ENCODE measurements at regions not wholly inside any gene's neighbourhood (a gene's known extent, or its start where the extent isn't known, plus 50 kb on each side); places are given as distances from the start of the nearest gene placed in this dataset.
A peak's percentile ranks its signal among the peaks of the same experiment; 100 is the strongest.

- H3K4me1 ChIP-seq (ENCODE audit: control insufficient read depth, insufficient read depth, low read length, unreplicated experiment), result peaks cover 85% of the 10 kb centered on the region
- H3K27ac ChIP-seq (ENCODE audit: low read depth, low read length), result peak overlapping the region; percentile 99
- no peaks in the 10 kb centered on the region for H3K27me3 ChIP-seq (ENCODE audit: insufficient read depth, low read length)
- H3K4me3 ChIP-seq (ENCODE audit: low read depth, low read length), result no peak overlapping the region
- no peaks in the 10 kb centered on the region for H3K36me3 ChIP-seq (ENCODE audit: insufficient read depth, low read length)
- no peaks in the 10 kb centered on the region for H3K79me2 ChIP-seq (ENCODE audit: control insufficient read depth, insufficient read depth, low read length, unreplicated experiment)
- H2AFZ ChIP-seq (ENCODE audit: low read length, unreplicated experiment), result no peak overlapping the region
Measured at GRCh38 chr12:46558677-46559076, 186.1 kb upstream of the SLC38A2 start.

GRCh38 chr12:46557539-46558373 is 185.2 kb upstream of the SLC38A2 start:
- H3K4me1 ChIP-seq (ENCODE audit: control insufficient read depth, insufficient read depth, low read length, unreplicated experiment), result peaks cover 85% of the 10 kb centered on the region
- no peaks in the 10 kb centered on the region for H3K79me2 ChIP-seq (ENCODE audit: control insufficient read depth, insufficient read depth, low read length, unreplicated experiment)
- peak overlapping the region; percentile 16; the same call in 1 of the 2 replicates for H3K4me3 ChIP-seq (ENCODE audit: low read depth, low read length)
- no peaks in the 10 kb centered on the region for H3K27me3 ChIP-seq (ENCODE audit: insufficient read depth, low read length)
- H2AFZ ChIP-seq (ENCODE audit: low read length, unreplicated experiment), result peak overlapping the region; percentile 16
- no peaks in the 10 kb centered on the region for H3K36me3 ChIP-seq (ENCODE audit: insufficient read depth, low read length)
- H3K27ac ChIP-seq (ENCODE audit: low read depth, low read length), result peak overlapping the region; percentile 99

- no peaks in the 10 kb centered on the region for H3K27me3 ChIP-seq (ENCODE audit: insufficient read depth, low read length)
- no peaks in the 10 kb centered on the region for H3K79me2 ChIP-seq (ENCODE audit: control insufficient read depth, insufficient read depth, low read length, unreplicated experiment)
- peak overlapping the region; percentile 13 for H3K4me3 ChIP-seq (ENCODE audit: low read depth, low read length)
- peak overlapping the region; percentile 99 for H3K27ac ChIP-seq (ENCODE audit: low read depth, low read length)
- no peak overlapping the region for H2AFZ ChIP-seq (ENCODE audit: low read length, unreplicated experiment)
- peaks cover 79% of the 10 kb centered on the region for H3K4me1 ChIP-seq (ENCODE audit: control insufficient read depth, insufficient read depth, low read length, unreplicated experiment)
- H3K36me3 ChIP-seq (ENCODE audit: insufficient read depth, low read length), result no peaks in the 10 kb centered on the region
Measured at GRCh38 chr12:46556819-46557524, 184.4 kb upstream of the SLC38A2 start.

- Histone ChIP-seq H3K27ac (ENCODE audit: low read depth, low read length) (peak overlapping the region; percentile 99), H3K79me2 (ENCODE audit: control insufficient read depth, insufficient read depth, low read length, unreplicated experiment) (no peaks in the 10 kb centered on the region), H3K4me3 (ENCODE audit: low read depth, low read length) (peak overlapping the region; percentile 66)
Measured at GRCh38 chr12:46556105-46556559, 183.6 kb upstream of the SLC38A2 start.

GRCh38 chr12:46555406-46555852 is 182.9 kb upstream of the SLC38A2 start:
- H3K4me3 ChIP-seq (ENCODE audit: low read depth, low read length), result peak overlapping the region; percentile 66
- H3K79me2 ChIP-seq (ENCODE audit: control insufficient read depth, insufficient read depth, low read length, unreplicated experiment), result no peaks in the 10 kb centered on the region
- H3K27ac ChIP-seq (ENCODE audit: low read depth, low read length), result peak overlapping the region; percentile 99
- H2AFZ ChIP-seq (ENCODE audit: low read length, unreplicated experiment), result no peak overlapping the region
- no peaks in the 10 kb centered on the region for H3K36me3 ChIP-seq (ENCODE audit: insufficient read depth, low read length)
- H3K27me3 ChIP-seq (ENCODE audit: insufficient read depth, low read length), result no peaks in the 10 kb centered on the region
- H3K4me1 ChIP-seq (ENCODE audit: control insufficient read depth, insufficient read depth, low read length, unreplicated experiment), result peaks cover 80% of the 10 kb centered on the region

More at GRCh38 chr12:46556105-46556559, 183.6 kb upstream of the SLC38A2 start:
- H3K4me1 ChIP-seq (ENCODE audit: control insufficient read depth, insufficient read depth, low read length, unreplicated experiment), result peaks cover 79% of the 10 kb centered on the region
- no peaks in the 10 kb centered on the region for H3K36me3 ChIP-seq (ENCODE audit: insufficient read depth, low read length)
- H2AFZ ChIP-seq (ENCODE audit: low read length, unreplicated experiment), result no peak overlapping the region
- no peaks in the 10 kb centered on the region for H3K27me3 ChIP-seq (ENCODE audit: insufficient read depth, low read length)

DNA sequence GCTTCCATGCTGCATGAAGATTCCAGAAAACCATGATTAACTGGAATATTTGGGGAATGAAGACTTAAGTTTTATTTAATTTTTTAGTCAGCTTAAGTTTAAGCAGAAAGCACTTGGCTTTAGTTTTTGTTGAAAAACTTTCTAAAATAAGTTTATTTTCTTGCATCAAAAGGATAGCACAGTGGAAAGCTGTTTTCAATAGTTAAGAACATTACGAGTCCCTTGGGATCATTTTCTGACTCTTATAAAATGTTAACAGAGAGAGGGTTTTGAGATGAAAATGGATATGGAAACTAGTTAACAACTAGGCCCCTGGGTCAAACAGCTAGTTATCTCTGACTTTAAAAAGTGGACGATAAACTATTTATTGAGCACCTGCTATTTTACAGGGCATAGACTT is 181.9 kb upstream of the SLC38A2 start:
- no peak overlapping the region for H3K4me3 ChIP-seq (ENCODE audit: low read depth, low read length)
- H3K79me2 ChIP-seq (ENCODE audit: control insufficient read depth, insufficient read depth, low read length, unreplicated experiment), result no peaks in the 10 kb centered on the region
- H3K27me3 ChIP-seq (ENCODE audit: insufficient read depth, low read length), result no peaks in the 10 kb centered on the region
- no peaks in the 10 kb centered on the region for H3K36me3 ChIP-seq (ENCODE audit: insufficient read depth, low read length)
- peaks cover 80% of the 10 kb centered on the region for H3K4me1 ChIP-seq (ENCODE audit: control insufficient read depth, insufficient read depth, low read length, unreplicated experiment)
- peak overlapping the region; percentile 99 for H3K27ac ChIP-seq (ENCODE audit: low read depth, low read length)
- peak overlapping the region; percentile 24 for H2AFZ ChIP-seq (ENCODE audit: low read length, unreplicated experiment)

GRCh38 chr12:46553911-46554310 is 181.3 kb upstream of the SLC38A2 start:
- no peaks in the 10 kb centered on the region for H3K36me3 ChIP-seq (ENCODE audit: insufficient read depth, low read length)
- no peak overlapping the region for H3K4me3 ChIP-seq (ENCODE audit: low read depth, low read length)
- peaks cover 80% of the 10 kb centered on the region for H3K4me1 ChIP-seq (ENCODE audit: control insufficient read depth, insufficient read depth, low read length, unreplicated experiment)
- H3K79me2 ChIP-seq (ENCODE audit: control insufficient read depth, insufficient read depth, low read length, unreplicated experiment), result no peaks in the 10 kb centered on the region
- H3K27me3 ChIP-seq (ENCODE audit: insufficient read depth, low read length), result no peaks in the 10 kb centered on the region
- no peak overlapping the region for H2AFZ ChIP-seq (ENCODE audit: low read length, unreplicated experiment)
- H3K27ac ChIP-seq (ENCODE audit: low read depth, low read length), result peak overlapping the region; percentile 99

- no peak overlapping the region for H2AFZ ChIP-seq (ENCODE audit: low read length, unreplicated experiment)
- H3K4me3 ChIP-seq (ENCODE audit: low read depth, low read length), result 0 out of 2 replicates have a peak overlapping the region, but pooled peaks have one; percentile 4
- no peaks in the 10 kb centered on the region for H3K27me3 ChIP-seq (ENCODE audit: insufficient read depth, low read length)
- peaks cover 80% of the 10 kb centered on the region for H3K4me1 ChIP-seq (ENCODE audit: control insufficient read depth, insufficient read depth, low read length, unreplicated experiment)
- no peaks in the 10 kb centered on the region for H3K79me2 ChIP-seq (ENCODE audit: control insufficient read depth, insufficient read depth, low read length, unreplicated experiment)
- H3K36me3 ChIP-seq (ENCODE audit: insufficient read depth, low read length), result no peaks in the 10 kb centered on the region
- peak overlapping the region; percentile 99 for H3K27ac ChIP-seq (ENCODE audit: low read depth, low read length)
Measured at GRCh38 chr12:46553266-46553665, 180.7 kb upstream of the SLC38A2 start.

GRCh38 chr12:46550266-46550879 is 177.8 kb upstream of the SLC38A2 start:
- Histone ChIP-seq H2AFZ (ENCODE audit: low read length, unreplicated experiment) (no peak overlapping the region), H3K27ac (ENCODE audit: low read depth, low read length) (peak overlapping the region; percentile 99), H3K79me2 (ENCODE audit: control insufficient read depth, insufficient read depth, low read length, unreplicated experiment) (no peaks in the 10 kb centered on the region), H3K27me3 (ENCODE audit: insufficient read depth, low read length) (no peaks in the 10 kb centered on the region), H3K4me1 (ENCODE audit: control insufficient read depth, insufficient read depth, low read length, unreplicated experiment) (peaks cover 72% of the 10 kb centered on the region), H3K36me3 (ENCODE audit: insufficient read depth, low read length) (no peaks in the 10 kb centered on the region), H3K4me3 (ENCODE audit: low read depth, low read length) (no peak overlapping the region)

GRCh38 chr12:46549527-46550265 is 177.1 kb upstream of the SLC38A2 start:
- no peaks in the 10 kb centered on the region for H3K36me3 ChIP-seq (ENCODE audit: insufficient read depth, low read length)
- H3K79me2 ChIP-seq (ENCODE audit: control insufficient read depth, insufficient read depth, low read length, unreplicated experiment), result no peaks in the 10 kb centered on the region
- no peaks in the 10 kb centered on the region for H3K27me3 ChIP-seq (ENCODE audit: insufficient read depth, low read length)
- no peak overlapping the region for H2AFZ ChIP-seq (ENCODE audit: low read length, unreplicated experiment)
- H3K27ac ChIP-seq (ENCODE audit: low read depth, low read length), result peak overlapping the region; percentile 99
- H3K4me3 ChIP-seq (ENCODE audit: low read depth, low read length), result peak overlapping the region; percentile 32; the same call in 1 of the 2 replicates
- peaks cover 65% of the 10 kb centered on the region for H3K4me1 ChIP-seq (ENCODE audit: control insufficient read depth, insufficient read depth, low read length, unreplicated experiment)

Data from ACC112 (cell line).